ENCODE measurements at regions not wholly inside any gene's neighbourhood (a gene's known extent, or its start where the extent isn't known, plus 50 kb on each side); places are given as distances from the start of the nearest gene placed in this dataset.

- no peak for TF ChIP-seq BACH1 (IDR thresholded peaks at IDR 0.05; ENCODE audit: low read length)
- TF ChIP-seq JUND (IDR thresholded peaks at IDR 0.05; ENCODE audit: low read length), result no peak
- TF ChIP-seq KDM4A (IDR thresholded peaks at IDR 0.05; ENCODE audit: low read depth, low read length, severe bottlenecking), result no peak
- TF ChIP-seq USF2 (IDR thresholded peaks at IDR 0.05; ENCODE audit: low read length), result no peak
- TF ChIP-seq POLR2A (IDR thresholded peaks at IDR 0.05; ENCODE audit: control extremely low read depth in 1 of 2, low read depth in 2 of 2, low read length in 2 of 2), result no peak
- no peak for TF ChIP-seq CTCF (IDR thresholded peaks at IDR 0.05; ENCODE audit: control extremely low read depth in 1 of 3, insufficient read depth in 1 of 3, low read depth in 1 of 3, low read length in 3 of 3)
Measured at GRCh38 chr14:29148221-29148620, 381.6 kb downstream of the FOXG1 start.
